Uterus (tissue), 3 donors: ENCODE measurements at regions not wholly inside any gene's neighbourhood (a gene's known extent, or its start where the extent isn't known, plus 50 kb on each side); places are given as distances from the start of the nearest gene placed in this dataset.

ENCODE experiments used
- DNase-seq, 2 donors: peaks; one replicate each; pipeline ENCODE4 v3.0.0-alpha.2; 2019 to 2020
- H3K27ac ChIP-seq, 2 donors: fragments of 200-600 bp; sonication (generic); 1 replicate in 1 of 2; 2 replicates in 1 of 2; pipeline ENCODE4 v1.5.1; 2016 to 2018
- H3K27me3 ChIP-seq, 2 donors: fragments of 200-600 bp; sonication (generic); one replicate each; pipeline ENCODE4 v1.5.1; 2018 to 2019; ENCODE audit warnings: control low read depth in 1 of 2
- H3K36me3 ChIP-seq, 2 donors: fragments of 200-600 bp; sonication (generic); one replicate each; pipeline ENCODE4 v1.5.1; 2019; ENCODE audit warnings: control low read depth in 1 of 2
- H3K4me1 ChIP-seq, 2 donors: fragments of 200-600 bp; sonication (generic); one replicate each; pipeline ENCODE4 v1.5.1; 2018 to 2019; ENCODE audit warnings: control low read depth in 1 of 2
- H3K4me3 ChIP-seq, 2 donors: fragments of 200-600 bp; sonication (generic); 1 replicate in 1 of 2; 2 replicates in 1 of 2; pipeline ENCODE4 v1.5.1; 2018 to 2019; ENCODE audit warnings: mild to moderate bottlenecking in 1 of 2
- H3K9me3 ChIP-seq, 2 donors: fragments of 200-600 bp; sonication (generic); one replicate each; pipeline ENCODE4 v1.5.1; 2019; ENCODE audit warnings: control low read depth in 1 of 2
- CTCF ChIP-seq, 4 experiments: fragments of 200-600 bp in 2 of 4; fragments of 450-650 bp in 2 of 4; sonication (generic) in 2 of 4; IDR thresholded peaks; one replicate each; pipeline ENCODE4 v1.5.1; 2016 to 2019; ENCODE audit warnings: antibody characterized with exemption in 4 of 4, mild to moderate bottlenecking in 2 of 4, moderate library complexity in 1 of 4
- POLR2A ChIP-seq, 2 donors: fragments of 450-650 bp; IDR thresholded peaks; one replicate each; pipeline ENCODE4 v1.6.1; 2016; ENCODE audit warnings: antibody characterized with exemption in 2 of 2, mild to moderate bottlenecking in 1 of 2, moderate library complexity in 1 of 2
- intact Hi-C: fragments of 100-400 bp; cut with DNase I; formaldehyde crosslinking; loops from one replicate; pipeline ENCODE4 v1.15.1; 2023; ENCODE audit warnings: low total_unique reads
- donor health status: DM: yes; HTN: yes; CAD: no.

DNA sequence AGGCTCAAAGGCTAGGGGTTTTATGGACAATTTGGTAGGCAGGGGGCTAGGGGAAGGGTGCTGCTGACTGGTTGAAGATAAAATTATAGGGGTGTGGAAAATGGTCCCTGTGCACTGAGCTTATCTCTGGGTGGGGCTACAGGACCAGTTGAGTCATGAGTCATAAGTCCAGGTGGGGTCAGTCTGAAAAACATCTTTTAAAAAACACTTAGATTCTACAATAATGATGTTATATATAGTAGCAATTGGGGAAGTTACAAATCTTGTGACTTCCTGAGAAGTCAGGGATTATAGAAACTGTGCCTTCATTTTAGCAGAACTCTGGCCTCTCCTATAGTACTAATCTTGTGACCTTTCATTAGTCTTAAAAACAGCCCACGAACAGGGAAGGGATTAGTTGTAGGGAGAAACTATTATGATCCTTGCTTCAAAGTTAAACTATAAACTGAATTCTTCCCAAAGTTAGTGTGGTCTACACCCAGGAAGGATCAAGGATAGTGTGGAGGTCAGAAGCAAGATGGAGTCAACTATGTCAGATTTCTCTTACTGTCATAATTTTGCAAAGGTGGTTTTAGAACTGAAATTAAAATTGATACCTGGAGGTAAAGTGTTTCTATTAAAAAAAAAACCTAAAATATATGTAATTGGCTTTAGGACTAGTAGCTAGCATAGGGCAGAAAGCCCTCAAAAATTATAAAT is 130.1 kb downstream of the P2RY1 start:
- Histone ChIP-seq H3K36me3 (no peaks in the 10 kb centered on the region), H3K27ac (no peak overlapping the region), H3K4me3 (no peak overlapping the region), H3K4me1 (no peaks in the 10 kb centered on the region), H3K9me3 (no peaks in the 10 kb centered on the region), H3K27me3 (no peaks in the 10 kb centered on the region)
- TF ChIP-seq CTCF (IDR thresholded peaks at IDR 0.05) = no peak
- TF ChIP-seq POLR2A (IDR thresholded peaks at IDR 0.05) = no peak
- DNase-seq = no peak
- intact Hi-C loops = no loop called here

GRCh38 chr3:152968388-152969024 is 133.6 kb downstream of the P2RY1 start:
- Histone ChIP-seq H3K27me3 (no peaks in the 10 kb centered on the region), H3K4me1 (no peaks in the 10 kb centered on the region), H3K9me3 (no peaks in the 10 kb centered on the region), H3K36me3 (no peaks in the 10 kb centered on the region), H3K27ac (no peak overlapping the region), H3K4me3 (no peak overlapping the region)
- TF ChIP-seq POLR2A (IDR thresholded peaks at IDR 0.05) (no peak), CTCF (IDR thresholded peaks at IDR 0.05) (no peak)
- intact Hi-C loops = no loop called here
- DNase-seq = no peak

- Histone ChIP-seq H3K4me1 (no peaks in the 10 kb centered on the region), H3K9me3 (no peaks in the 10 kb centered on the region), H3K36me3 (no peaks in the 10 kb centered on the region), H3K27ac (no peak overlapping the region), H3K4me3 (no peak overlapping the region), H3K27me3 (no peaks in the 10 kb centered on the region)
- intact Hi-C loops = no loop called here
- DNase-seq = no peak
- no peak for TF ChIP-seq POLR2A (IDR thresholded peaks at IDR 0.05)
- TF ChIP-seq CTCF (IDR thresholded peaks at IDR 0.05) = no peak
These were observed 134.8 kb downstream of the P2RY1 start for GRCh38 chr3:152969557-152970300.

GRCh38 chr3:152970851-152971250 is 135.9 kb downstream of the P2RY1 start:
- H3K27me3 ChIP-seq = no peaks in the 10 kb centered on the region
- intact Hi-C loops = no loop called here
- no peak overlapping the region for H3K4me3 ChIP-seq
- DNase-seq = no peak
- TF ChIP-seq CTCF (IDR thresholded peaks at IDR 0.05) (no peak), POLR2A (IDR thresholded peaks at IDR 0.05) (no peak)
- H3K9me3 ChIP-seq = no peaks in the 10 kb centered on the region
- H3K27ac ChIP-seq = no peak overlapping the region
- no peaks in the 10 kb centered on the region for H3K4me1 ChIP-seq
- H3K36me3 ChIP-seq = no peaks in the 10 kb centered on the region

DNA sequence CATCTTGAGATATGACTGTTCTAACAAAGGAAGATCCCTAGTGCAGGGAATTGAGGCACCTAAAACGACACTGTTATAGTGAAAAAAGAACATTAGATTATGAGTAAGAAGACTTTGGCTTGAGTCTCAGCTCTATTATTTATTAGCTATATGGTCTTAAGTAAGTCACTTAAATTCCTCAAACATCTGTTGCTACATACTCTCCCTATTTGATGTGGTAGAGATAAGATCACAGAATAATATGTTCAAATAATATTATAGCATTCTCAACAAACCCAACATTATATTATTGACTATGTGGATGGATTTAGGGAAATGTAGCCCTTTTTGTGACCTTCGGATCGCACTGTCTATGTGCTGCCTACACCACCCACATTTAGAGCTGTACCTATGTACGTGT is 136.9 kb downstream of the P2RY1 start:
- no peak for TF ChIP-seq POLR2A (IDR thresholded peaks at IDR 0.05)
- H3K27ac ChIP-seq = no peak overlapping the region
- no peaks in the 10 kb centered on the region for H3K4me1 ChIP-seq
- H3K4me3 ChIP-seq = no peak overlapping the region
- no peaks in the 10 kb centered on the region for H3K36me3 ChIP-seq
- H3K9me3 ChIP-seq = no peaks in the 10 kb centered on the region
- intact Hi-C loops = no loop called here
- H3K27me3 ChIP-seq = no peaks in the 10 kb centered on the region
- no peak for DNase-seq
